ENCODE measurements at regions not wholly inside any gene's neighbourhood (a gene's known extent, or its start where the extent isn't known, plus 50 kb on each side); places are given as distances from the start of the nearest gene placed in this dataset.

DNA sequence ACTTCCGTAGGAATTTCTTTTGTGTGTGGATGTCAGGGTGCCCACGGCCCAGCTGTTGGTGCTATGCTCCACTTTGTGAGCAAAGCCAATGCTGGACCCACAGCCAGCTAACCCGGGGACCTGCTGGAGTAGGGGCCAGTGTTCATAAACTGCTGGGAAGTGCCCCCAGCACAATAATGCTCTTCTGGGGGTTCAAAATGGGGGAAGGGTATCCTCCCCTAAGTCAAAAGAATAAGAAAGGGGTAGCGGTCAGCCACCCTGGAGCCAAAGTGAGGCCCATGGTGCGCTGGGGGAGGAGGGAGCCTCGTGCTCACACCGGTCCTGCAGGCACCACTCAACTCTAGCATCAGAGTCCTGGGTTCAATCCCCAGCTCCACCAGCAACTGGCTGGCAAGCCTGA, 115.8 kb upstream of the NPAS2 start:
- CTCF ChIA-PET = no interaction called here
- H3K4me3 Mint-ChIP-seq (ENCODE audit: low read depth, unreplicated experiment) = no peak overlapping the region
- DNase-seq = no peak
- no peaks in the 10 kb centered on the region for H3K4me1 Mint-ChIP-seq (ENCODE audit: low read depth, unreplicated experiment)
- TF ChIP-seq, protein P1, sequence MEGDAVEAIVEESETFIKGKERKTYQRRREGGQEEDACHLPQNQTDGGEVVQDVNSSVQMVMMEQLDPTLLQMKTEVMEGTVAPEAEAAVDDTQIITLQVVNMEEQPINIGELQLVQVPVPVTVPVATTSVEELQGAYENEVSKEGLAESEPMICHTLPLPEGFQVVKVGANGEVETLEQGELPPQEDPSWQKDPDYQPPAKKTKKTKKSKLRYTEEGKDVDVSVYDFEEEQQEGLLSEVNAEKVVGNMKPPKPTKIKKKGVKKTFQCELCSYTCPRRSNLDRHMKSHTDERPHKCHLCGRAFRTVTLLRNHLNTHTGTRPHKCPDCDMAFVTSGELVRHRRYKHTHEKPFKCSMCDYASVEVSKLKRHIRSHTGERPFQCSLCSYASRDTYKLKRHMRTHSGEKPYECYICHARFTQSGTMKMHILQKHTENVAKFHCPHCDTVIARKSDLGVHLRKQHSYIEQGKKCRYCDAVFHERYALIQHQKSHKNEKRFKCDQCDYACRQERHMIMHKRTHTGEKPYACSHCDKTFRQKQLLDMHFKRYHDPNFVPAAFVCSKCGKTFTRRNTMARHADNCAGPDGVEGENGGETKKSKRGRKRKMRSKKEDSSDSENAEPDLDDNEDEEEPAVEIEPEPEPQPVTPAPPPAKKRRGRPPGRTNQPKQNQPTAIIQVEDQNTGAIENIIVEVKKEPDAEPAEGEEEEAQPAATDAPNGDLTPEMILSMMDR (IDR thresholded peaks at IDR 0.05; ENCODE audit: unreplicated experiment) = no peak
- H3K36me3 Mint-ChIP-seq (ENCODE audit: insufficient read depth, unreplicated experiment) = no peaks in the 10 kb centered on the region
- peaks cover 18% of the 10 kb centered on the region for H3K27me3 Mint-ChIP-seq (ENCODE audit: unreplicated experiment)
- H3K27ac Mint-ChIP-seq (ENCODE audit: unreplicated experiment) = no peak overlapping the region
- intact Hi-C loops (cut with micrococcal nuclease; ENCODE audit: unreplicated experiment) = no loop called here
- H3K9me3 Mint-ChIP-seq (ENCODE audit: low read depth, unreplicated experiment) = peaks cover 3% of the 10 kb centered on the region
- BruUV-seq (replicated peaks) = no TSS peak

DNA sequence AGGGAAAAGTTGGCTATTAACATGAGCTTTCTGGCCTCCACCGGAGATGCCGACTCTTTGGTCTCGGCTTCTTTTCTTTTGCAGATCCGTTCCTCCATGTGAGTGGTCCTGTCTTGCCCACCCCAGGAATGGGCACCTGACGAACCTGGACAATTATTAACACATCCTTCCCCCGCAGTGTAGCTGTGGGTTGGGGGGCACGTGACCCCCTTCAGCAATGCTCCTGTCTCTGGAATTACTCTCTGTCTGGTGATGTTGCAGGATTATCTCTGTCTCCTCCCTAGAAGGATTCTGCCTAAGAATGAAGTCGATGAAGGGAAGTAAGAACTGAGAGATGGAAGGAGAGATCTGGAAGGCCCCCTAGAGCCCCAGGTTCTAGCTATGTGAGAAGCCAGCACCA, 115.2 kb upstream of the NPAS2 start:
- Mint-ChIP-seq H3K27ac (ENCODE audit: unreplicated experiment) (no peak overlapping the region), H3K9me3 (ENCODE audit: low read depth, unreplicated experiment) (peaks cover 3% of the 10 kb centered on the region), H3K27me3 (ENCODE audit: unreplicated experiment) (peaks cover 18% of the 10 kb centered on the region), H3K4me1 (ENCODE audit: low read depth, unreplicated experiment) (no peaks in the 10 kb centered on the region), H3K36me3 (ENCODE audit: insufficient read depth, unreplicated experiment) (no peaks in the 10 kb centered on the region), H3K4me3 (ENCODE audit: low read depth, unreplicated experiment) (no peak overlapping the region)
- DNase-seq = no peak
- intact Hi-C loops (cut with micrococcal nuclease; ENCODE audit: unreplicated experiment) = no loop called here
- TF ChIP-seq, protein P1 (IDR thresholded peaks at IDR 0.05; ENCODE audit: unreplicated experiment) = no peak
- BruUV-seq (replicated peaks) = no TSS peak
- CTCF ChIA-PET = interaction anchor here (0.6 kb wide), 1 partner anchor 116 kb away, joined by 5 read pairs; no protein-coding TSS in a partner anchor

- Mint-ChIP-seq H3K4me3 (ENCODE audit: low read depth, unreplicated experiment) (no peak overlapping the region), H3K9me3 (ENCODE audit: low read depth, unreplicated experiment) (no peaks in the 10 kb centered on the region), H3K36me3 (ENCODE audit: insufficient read depth, unreplicated experiment) (no peaks in the 10 kb centered on the region), H3K4me1 (ENCODE audit: low read depth, unreplicated experiment) (no peaks in the 10 kb centered on the region), H3K27ac (ENCODE audit: unreplicated experiment) (no peak overlapping the region), H3K27me3 (ENCODE audit: unreplicated experiment) (no peaks in the 10 kb centered on the region)
- TF ChIP-seq, protein P1 (IDR thresholded peaks at IDR 0.05; ENCODE audit: unreplicated experiment) = no peak
- intact Hi-C loops (cut with micrococcal nuclease; ENCODE audit: unreplicated experiment) = no loop called here
- CTCF ChIA-PET = no interaction called here
- DNase-seq = no peak
- no TSS peak for BruUV-seq (replicated peaks)
These were observed 112.7 kb upstream of the NPAS2 start for GRCh38 chr2:100707016-100707947.

- Mint-ChIP-seq H3K36me3 (ENCODE audit: insufficient read depth, unreplicated experiment) (no peaks in the 10 kb centered on the region), H3K4me3 (ENCODE audit: low read depth, unreplicated experiment) (no peak overlapping the region), H3K27ac (ENCODE audit: unreplicated experiment) (no peak overlapping the region), H3K9me3 (ENCODE audit: low read depth, unreplicated experiment) (no peaks in the 10 kb centered on the region), H3K27me3 (ENCODE audit: unreplicated experiment) (no peaks in the 10 kb centered on the region), H3K4me1 (ENCODE audit: low read depth, unreplicated experiment) (no peaks in the 10 kb centered on the region)
- CTCF ChIA-PET = interaction anchor here (0.6 kb wide), 1 partner anchor 228 kb away, joined by 3 read pairs; no protein-coding TSS in a partner anchor
- intact Hi-C loops (cut with micrococcal nuclease; ENCODE audit: unreplicated experiment) = no loop called here
- TF ChIP-seq, protein P1 (IDR thresholded peaks at IDR 0.05; ENCODE audit: unreplicated experiment) = no peak
- no TSS peak for BruUV-seq (replicated peaks)
- DNase-seq = no peak
These were observed 111.6 kb upstream of the NPAS2 start for GRCh38 chr2:100708333-100708732.
